ENCODE measurements at regions not wholly inside any gene's neighbourhood (a gene's known extent, or its start where the extent isn't known, plus 50 kb on each side); places are given as distances from the start of the nearest gene placed in this dataset.

DNA sequence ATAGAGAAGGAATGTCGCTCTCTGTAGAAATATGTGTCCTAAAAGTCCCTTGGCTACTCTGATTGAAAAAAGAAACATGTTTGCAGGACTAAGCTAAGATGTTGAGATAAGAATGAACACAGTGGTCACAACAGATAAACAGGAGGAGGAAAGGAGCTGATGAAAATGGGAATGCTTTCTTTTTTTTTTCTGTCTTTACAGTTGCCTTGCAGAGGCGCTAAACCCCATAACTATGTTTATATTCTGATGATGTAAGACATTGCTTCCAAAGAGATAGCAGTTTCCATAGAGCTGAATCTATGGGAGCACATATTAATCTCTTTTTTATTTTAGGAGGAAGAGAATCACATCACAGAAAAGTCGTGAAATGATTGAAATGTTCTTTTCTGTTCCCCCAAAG lies 153.5 kb upstream of the LYZL1 start:
- H3K27ac ChIP-seq = no peak overlapping the region
- no peak for TF ChIP-seq POLR2A (IDR thresholded peaks at IDR 0.05)
- TF ChIP-seq, protein P1, sequence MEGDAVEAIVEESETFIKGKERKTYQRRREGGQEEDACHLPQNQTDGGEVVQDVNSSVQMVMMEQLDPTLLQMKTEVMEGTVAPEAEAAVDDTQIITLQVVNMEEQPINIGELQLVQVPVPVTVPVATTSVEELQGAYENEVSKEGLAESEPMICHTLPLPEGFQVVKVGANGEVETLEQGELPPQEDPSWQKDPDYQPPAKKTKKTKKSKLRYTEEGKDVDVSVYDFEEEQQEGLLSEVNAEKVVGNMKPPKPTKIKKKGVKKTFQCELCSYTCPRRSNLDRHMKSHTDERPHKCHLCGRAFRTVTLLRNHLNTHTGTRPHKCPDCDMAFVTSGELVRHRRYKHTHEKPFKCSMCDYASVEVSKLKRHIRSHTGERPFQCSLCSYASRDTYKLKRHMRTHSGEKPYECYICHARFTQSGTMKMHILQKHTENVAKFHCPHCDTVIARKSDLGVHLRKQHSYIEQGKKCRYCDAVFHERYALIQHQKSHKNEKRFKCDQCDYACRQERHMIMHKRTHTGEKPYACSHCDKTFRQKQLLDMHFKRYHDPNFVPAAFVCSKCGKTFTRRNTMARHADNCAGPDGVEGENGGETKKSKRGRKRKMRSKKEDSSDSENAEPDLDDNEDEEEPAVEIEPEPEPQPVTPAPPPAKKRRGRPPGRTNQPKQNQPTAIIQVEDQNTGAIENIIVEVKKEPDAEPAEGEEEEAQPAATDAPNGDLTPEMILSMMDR (IDR thresholded peaks at IDR 0.05) = no peak
- no peak for DNase-seq
- peaks cover 3% of the 10 kb centered on the region for H3K4me1 ChIP-seq (ENCODE audit: insufficient read depth)
- WGBS, 3 donors = 88 to 91% (median 88%) methylated on average over 3 of the region's 3 CpGs
- no peaks in the 10 kb centered on the region for H3K27me3 ChIP-seq
- no peak overlapping the region for H3K4me3 ChIP-seq
- intact Hi-C loops (cut with DNase I) = loop anchor here in 1 of 4 donors (10.0 kb wide), 1 partner anchor 471 kb away; no protein-coding TSS in a partner anchor
- no peaks in the 10 kb centered on the region for H3K36me3 ChIP-seq
- no peaks in the 10 kb centered on the region for H3K9me3 ChIP-seq

DNA sequence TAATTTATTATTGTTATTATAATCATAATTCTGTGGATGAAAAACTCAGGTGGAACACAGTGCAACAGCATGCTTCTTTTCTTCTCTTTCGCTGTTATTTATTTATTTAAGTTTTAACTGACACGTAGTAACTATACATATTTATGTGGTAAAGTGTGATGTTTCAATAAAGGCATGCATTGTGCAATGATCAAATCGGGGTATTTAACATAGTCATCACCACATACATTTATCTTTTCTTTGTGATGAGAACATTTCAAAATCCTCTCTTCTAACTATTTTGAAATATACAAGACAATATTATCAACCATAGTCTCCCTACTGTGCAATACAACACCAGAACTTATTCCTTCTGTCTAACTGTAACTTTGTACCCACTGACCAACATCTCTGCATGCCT lies 152.5 kb upstream of the LYZL1 start:
- no peak for DNase-seq
- Histone ChIP-seq H3K27me3 (no peaks in the 10 kb centered on the region), H3K27ac (no peak overlapping the region), H3K4me3 (no peak overlapping the region), H3K36me3 (no peaks in the 10 kb centered on the region), H3K9me3 (no peaks in the 10 kb centered on the region), H3K4me1 (ENCODE audit: insufficient read depth) (peaks cover 3% of the 10 kb centered on the region)
- intact Hi-C loops (cut with DNase I) = loop anchor here in 1 of 4 donors (10.0 kb wide), 1 partner anchor 472 kb away; no protein-coding TSS in a partner anchor
- whole genome bisulfite sequencing, 3 donors = 90 to 95% (median 92%) methylated on average over 3 of the region's 3 CpGs
- TF ChIP-seq POLR2A (IDR thresholded peaks at IDR 0.05) (no peak), EP300 (IDR thresholded peaks at IDR 0.05) (no peak)
- TF ChIP-seq, protein P1 (IDR thresholded peaks at IDR 0.05) = no peak

- H3K36me3 ChIP-seq = no peaks in the 10 kb centered on the region
- 27 to 45% (median 33%) methylated on average over 1 of the region's 1 CpG for WGBS, 3 donors
These were observed 148.7 kb upstream of the LYZL1 start for GRCh38 chr10:29140151-29140550.

GRCh38 chr10:29140991-29141390 lies 147.9 kb upstream of the LYZL1 start:
- no peak for DNase-seq
- 56 to 85% (median 74%) methylated on average over 2 of the region's 2 CpGs for WGBS, 3 donors
- intact Hi-C loops (cut with DNase I) = no loop called here

More at GRCh38 chr10:29140151-29140550, 148.7 kb upstream of the LYZL1 start:
- Histone ChIP-seq H3K27me3 (no peaks in the 10 kb centered on the region), H3K4me1 (ENCODE audit: insufficient read depth) (no peaks in the 10 kb centered on the region), H3K9me3 (no peaks in the 10 kb centered on the region), H3K27ac (no peak overlapping the region), H3K4me3 (no peak overlapping the region)
- DNase-seq = no peak
- intact Hi-C loops (cut with DNase I) = no loop called here
- TF ChIP-seq EP300 (IDR thresholded peaks at IDR 0.05) (no peak), POLR2A (IDR thresholded peaks at IDR 0.05) (no peak)
- TF ChIP-seq, protein P1 (IDR thresholded peaks at IDR 0.05) = no peak

More at GRCh38 chr10:29140991-29141390, 147.9 kb upstream of the LYZL1 start:
- Histone ChIP-seq H3K36me3 (no peaks in the 10 kb centered on the region), H3K4me3 (no peak overlapping the region), H3K9me3 (no peaks in the 10 kb centered on the region), H3K4me1 (ENCODE audit: insufficient read depth) (no peaks in the 10 kb centered on the region), H3K27me3 (no peaks in the 10 kb centered on the region), H3K27ac (no peak overlapping the region)
- no peak for TF ChIP-seq EP300 (IDR thresholded peaks at IDR 0.05)
- TF ChIP-seq, protein P1 (IDR thresholded peaks at IDR 0.05) = no peak
- no peak for TF ChIP-seq POLR2A (IDR thresholded peaks at IDR 0.05)
